HG03565 (cell line): ENCODE measurements at regions not wholly inside any gene's neighbourhood (a gene's known extent, or its start where the extent isn't known, plus 50 kb on each side); places are given as distances from the start of the nearest gene placed in this dataset.
"Not testable (repeated sequence)": the region's sequence is repeated elsewhere in the genome, so short reads cannot be mapped to it uniquely, and the experiment has no call there.

Experiments used
- ATAC-seq: cut with Tn5 transposase; IDR thresholded peaks from one replicate; pipeline ENCODE4 v1.9.1; 2021; ENCODE audit warnings: mild to moderate bottlenecking, moderate library complexity; ENCODE audit not compliant: unreplicated experiment

DNA sequence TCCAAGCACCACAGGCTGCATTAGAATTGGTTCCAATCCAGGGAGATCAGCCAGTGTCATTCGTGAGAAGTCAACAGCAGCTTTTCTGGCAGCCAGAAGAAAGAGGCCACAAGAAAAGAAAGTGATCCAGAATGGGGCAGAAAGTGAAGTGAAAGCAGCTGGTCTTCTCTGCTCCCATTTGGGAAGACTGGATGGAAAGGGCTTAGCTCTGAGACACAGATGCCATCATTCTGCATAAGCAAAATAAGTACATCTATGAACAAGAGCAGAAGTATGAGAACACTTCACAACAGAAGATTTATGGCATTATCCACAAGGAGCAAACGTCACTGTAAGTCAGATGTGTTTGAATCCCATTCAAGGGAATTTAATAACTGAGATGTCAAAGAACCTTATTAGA is 326.5 kb upstream of the ESRRG start:
- no peak for ATAC-seq

DNA sequence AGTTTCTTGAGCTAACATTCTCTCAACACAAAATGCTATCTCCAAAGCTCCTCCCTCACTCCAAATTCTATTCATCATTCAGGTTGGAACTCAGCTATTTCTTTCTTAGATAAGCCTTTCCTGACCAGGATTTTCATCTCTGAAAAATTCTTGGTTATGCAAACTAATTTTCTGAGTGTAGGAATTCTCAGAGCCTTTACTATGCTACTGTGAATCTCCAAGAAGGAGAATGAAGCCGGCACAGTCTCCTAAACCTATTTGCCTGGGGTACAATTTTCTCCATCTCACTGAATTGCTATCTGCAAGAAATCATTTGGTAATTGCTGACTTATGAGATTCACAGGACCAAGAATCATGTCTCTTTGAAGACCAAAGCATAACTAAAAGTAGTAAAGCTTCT is 325.9 kb upstream of the ESRRG start:
- no peak for ATAC-seq

DNA sequence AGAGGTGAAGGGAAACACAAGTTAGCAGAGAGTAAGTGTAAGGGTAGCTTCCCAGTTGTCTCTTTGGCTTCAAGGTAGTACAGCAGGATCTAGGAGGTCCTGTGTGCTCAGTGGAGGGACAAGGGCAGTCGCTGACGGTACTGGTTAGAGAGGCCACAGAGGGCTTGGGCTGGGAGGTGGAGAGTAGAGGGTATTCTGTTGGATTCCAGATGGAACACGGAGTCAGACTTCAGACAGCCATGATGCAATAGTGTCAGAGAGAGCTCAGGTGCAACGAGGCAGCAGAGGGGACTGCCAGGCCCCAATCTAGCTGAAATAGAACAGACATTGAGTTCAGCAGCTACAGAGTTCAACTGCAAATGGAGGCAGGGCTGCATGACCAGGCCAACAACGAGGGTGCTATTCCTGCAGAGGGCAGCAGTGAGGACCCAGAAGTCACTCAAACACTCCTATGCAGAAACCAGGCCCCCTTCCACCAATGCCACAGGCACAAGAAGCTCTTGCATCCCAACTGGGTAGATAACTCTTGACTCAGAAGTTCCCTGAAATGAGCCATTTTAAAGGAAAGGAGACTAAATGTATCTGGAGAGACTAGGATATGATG is 325.0 kb upstream of the ESRRG start:
- ATAC-seq = no peak

DNA sequence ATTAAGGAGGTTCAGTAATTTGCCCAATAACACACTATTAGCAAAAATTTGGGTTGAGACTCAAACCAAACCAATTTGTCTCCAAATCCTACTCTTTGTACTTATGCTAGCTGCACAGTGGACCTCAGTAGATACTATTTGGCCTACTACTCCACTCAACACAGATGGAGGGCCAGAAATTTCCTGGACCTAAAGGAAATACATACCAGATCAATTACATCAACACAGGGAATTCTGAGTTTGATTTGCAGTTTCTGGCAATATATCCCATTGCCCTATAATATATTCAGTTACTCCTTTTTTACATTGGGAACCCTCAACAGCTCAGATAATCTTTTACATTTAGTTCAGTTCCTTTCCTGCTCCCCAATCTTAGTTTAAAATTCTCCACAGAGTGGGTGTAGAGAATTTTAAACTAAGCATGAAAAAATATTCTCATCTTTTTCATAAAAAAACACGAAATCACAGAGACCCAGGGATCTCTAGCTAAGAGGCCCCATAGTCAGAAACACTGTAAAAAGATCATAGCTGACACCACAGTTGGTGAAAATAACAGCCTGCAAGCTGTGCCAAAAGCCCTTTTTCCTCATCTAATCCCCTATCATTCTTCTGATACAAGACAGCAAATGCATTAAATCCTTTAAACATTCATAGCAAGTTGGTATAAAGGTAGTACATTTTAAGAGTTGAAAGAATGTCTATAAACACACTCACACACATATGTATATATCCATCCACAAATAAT is 317.7 kb upstream of the ESRRG start:
- no peak for ATAC-seq

DNA sequence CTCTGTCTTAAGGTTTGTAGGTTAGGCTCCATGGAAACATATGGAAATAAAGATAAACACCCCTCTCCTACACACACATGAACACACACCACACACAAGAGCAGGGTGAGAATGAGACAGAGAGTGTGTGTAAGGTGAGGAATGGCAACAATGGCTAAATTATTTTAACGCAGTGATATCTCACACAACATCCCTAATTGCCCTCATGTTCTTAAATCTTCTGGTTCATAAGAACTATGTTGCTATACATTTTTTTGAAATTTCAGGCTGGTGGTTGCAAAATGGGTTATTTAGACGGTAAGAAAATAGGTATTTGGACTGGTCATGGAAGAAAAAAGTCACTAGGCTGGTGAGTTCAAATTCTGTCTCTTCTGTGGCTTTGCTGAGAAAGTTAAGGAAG is 316.7 kb upstream of the ESRRG start:
- no peak for ATAC-seq

DNA sequence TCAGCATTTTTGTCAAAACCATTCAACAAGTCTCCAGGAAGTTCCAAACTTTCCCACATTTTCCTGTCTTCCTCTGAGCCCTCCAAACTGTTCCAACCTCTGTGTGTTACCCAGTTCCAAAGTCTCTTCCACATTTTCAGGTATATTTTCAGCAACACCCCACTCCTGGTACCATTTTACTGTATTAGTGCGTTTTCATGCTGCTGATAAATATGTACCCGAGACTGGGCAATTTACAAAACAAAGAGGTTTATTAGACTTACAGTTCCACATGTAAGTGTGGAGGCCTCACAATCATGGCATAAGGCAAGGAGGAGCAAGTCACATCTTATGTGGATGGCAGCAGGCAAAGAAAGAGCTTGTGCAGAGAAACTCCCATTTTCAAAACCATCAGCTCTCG is 315.9 kb upstream of the ESRRG start:
- ATAC-seq = not testable (repeated sequence)

DNA sequence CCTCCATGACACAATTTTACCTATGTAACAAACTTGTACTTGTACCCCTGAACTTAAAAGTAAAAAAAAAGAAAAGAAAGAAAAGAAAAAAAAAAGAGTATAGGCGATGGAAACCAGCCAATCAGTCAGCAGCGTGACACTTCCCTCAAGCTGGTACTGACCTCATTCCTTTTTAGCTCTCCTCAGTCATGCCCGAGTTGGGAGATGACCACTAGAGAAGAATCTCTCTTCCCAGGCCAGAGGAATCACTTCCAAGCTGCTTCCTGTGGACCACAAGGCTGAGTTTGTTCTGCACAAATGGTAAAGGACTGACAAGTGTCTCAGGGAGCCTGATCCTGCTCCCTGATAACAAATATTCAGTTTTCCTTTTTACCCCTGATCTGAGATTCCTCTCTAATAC is 313.5 kb upstream of the ESRRG start:
- ATAC-seq = no peak

DNA sequence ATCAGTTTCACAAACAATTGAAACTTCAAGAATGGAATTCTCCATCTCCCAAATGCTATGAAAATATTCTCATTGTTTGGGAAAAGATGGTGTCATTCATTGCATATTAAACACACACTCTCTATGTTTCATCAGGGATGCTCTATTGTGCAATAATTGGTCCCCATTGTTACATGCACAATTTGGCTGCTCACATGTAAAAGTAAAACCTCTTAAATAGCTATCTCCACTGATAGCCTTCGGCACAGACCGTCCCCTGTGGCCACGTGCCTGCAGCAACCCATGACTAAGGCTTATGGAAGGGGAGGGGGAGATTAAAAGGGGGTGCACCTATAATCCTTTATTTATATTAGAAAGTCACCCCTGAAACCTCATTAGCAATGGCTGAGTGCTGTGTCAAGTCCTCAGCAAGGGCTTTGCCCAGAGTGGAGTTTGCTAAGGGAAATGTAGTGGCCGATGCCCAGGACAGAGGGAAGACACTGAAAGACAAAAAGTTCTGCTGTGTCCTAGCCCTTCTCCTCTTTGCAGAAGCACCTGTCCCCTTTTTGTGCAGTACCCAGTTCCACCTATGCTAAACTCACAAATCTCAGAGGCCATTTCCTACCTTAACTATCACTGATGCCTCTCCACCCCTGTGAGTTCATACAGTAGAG is 309.6 kb upstream of the ESRRG start:
- ATAC-seq = no peak

DNA sequence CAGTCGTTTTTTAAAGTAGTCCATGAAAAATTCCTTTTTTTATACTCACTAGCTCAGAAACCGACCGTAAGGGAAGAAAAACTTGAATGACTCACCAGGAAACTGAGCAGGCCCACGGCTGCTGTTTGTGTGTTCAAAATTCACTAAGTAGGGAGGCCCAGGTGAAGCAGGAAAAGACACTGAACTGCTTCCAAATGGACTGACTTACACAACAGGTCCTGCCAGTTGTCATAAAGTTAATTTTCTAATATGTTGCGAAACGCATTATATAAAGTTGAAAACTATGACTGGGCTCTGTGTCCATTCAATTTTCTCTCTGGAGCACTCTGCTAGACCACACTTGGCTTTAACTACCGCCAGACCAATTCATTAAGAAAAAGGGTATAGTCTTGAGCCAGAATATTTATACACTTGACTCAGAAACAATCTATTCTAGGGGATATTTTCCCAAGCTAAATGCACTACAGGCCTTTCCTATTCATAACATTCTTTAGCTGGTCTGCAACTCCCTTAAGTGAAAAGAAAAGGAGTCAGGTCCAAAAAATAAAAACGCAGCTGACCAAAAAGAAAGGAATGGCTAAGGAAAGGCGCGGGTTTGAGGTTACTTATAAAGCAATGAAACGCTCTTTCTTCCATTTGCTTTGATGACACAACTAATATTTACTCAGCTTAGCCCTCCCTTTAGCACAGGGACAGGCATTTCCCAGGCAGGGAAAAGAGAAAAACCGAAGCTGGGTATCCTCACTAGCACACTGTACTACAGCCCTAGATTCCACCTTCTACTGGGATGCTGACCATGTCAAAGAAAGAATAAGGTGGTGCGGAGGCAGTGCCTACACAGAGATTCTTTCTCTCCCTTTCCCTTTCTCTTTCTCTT is 306.3 kb upstream of the ESRRG start:
- ATAC-seq = no peak

DNA sequence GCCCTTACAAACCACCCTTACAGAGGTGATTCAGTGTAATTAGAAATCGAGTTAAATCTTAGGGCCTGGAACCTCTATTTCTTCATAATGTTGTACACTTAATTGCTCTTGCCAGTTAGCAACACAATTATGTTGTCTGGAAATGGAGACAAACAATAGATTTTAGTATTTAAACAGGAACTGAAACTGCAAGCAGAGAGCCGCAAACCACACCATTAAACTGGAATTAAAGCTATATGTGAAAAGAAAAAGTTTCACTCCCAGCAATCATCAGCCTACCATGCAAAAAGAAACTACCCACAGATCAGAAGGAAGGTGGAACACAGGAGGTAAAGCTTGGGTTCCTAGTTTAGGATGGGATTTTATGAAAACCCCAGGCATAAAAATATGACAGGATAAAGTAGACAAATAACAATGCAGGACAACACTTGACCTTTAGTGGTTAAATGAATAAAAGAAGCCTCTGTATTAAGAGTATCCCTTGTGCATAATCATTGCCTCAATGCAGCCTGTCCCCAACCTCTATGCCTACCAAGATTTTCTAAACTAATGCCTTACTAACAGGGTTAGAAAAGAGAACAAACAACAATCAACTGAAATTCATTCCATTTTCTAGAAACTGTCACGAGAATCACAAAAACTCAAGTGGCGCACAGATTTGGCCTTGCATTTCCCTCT is 304.3 kb upstream of the ESRRG start:
- ATAC-seq = peak; percentile 94

DNA sequence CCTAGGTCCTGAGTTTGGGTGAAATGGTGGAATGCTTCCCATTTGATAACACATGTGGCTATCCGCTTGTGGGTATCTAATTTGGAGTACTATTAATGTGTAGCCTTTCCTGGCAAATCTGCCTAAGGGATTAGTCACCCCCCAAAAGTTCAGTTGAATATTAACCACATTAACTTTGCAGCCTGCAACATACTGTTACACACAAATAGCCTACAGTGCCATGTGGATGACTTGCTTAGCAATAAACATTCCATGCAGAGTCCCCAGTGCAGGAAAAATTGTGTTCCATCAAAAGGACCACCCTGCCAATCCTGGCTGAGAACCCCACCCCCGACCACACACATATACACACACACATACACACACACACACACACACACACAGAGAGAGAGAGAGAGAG is 303.3 kb upstream of the ESRRG start:
- ATAC-seq = no peak

DNA sequence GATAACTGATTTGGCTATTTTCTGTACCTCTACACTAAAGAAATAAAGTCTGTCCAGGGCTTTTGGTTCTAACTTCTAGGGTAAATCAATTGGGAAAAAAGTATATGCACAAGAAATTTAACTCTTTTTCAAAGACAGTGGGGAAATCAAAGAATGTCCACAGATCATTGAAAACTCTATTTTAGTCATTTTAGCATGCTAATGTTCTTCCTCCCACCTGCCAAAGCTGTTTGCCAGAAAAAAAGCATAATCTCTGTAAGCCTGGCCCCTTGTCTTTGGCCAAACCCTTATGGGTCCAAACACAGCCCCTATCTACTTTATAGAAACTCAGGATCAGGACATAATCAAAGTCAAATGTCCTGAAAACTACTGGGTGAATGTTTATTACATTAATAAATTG is 302.2 kb upstream of the ESRRG start:
- ATAC-seq = no peak

DNA sequence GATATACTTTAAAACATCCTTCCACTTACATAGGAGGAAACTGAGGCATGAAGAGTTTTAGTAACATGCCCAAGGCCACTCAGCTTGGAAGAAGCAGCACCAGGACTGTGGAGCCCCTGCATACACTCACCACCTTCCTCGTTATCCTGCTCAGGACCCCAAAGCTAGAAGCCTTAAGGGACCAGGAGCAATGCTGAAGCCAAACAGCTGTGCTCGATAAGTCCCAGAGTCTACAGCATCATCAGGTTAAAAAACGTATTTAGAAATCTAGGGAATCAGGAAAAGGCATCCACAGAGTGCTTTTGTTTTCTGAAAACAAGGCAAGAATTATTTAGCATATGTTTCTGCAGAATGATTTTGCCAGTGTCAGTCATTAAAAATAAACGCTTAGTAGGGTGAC is 301.7 kb upstream of the ESRRG start:
- ATAC-seq = no peak

DNA sequence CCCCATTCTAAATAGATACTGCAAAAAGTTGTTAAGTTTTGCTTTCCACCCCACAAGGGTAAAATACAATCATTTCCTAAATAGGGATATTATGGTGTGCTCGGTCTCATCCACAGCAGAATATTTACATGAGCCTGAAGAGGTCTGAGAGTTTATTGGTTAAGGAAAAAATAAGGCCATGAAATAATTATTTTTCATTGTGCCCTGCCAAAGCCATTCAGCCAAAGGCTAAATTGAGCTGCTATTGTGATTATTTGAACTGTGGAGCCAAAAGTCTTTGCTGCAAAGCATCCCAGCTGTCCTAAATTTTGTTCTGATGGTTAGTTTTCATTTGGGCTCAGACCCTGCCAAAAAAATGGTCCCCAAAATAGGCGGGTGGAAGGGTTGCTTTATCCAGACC is 298.7 kb upstream of the ESRRG start:
- no peak for ATAC-seq

DNA sequence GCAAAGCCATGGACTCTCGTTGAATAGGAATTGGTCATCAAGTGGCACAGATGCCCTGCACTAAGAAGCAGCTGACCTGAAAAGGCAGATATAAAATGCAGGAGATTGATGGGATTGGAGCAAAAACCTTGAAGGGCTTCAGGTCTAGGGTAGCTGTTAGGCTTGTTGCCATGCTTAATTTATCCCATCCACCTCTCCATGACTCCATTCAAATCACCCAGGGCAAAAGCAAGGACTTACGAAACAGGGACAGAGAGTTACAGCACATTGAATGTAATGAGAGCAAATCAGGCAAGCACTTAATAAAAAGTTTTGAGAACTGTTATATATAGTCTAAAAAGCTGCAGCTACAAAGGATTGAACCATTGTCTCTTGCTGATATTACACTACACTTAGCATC is 298.2 kb upstream of the ESRRG start:
- no peak for ATAC-seq

DNA sequence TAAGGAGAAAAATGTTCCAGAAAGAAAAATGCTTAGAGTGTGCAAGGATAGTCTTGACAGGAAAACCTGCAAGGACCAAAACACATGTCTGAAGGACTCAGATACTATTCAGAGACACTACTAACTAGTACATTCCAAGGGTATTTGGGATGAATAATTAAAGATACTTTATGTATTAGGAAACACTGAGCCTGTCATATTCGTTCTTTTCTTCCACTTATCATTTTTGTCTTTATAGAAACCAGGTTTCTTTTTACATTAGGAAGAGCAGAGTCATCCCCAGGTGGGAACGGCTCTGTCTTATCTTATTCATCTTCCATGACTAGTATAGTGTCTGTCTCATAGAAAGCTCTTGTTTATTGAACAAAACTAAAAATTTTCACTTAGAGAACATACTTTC is 296.2 kb upstream of the ESRRG start:
- ATAC-seq = no peak

DNA sequence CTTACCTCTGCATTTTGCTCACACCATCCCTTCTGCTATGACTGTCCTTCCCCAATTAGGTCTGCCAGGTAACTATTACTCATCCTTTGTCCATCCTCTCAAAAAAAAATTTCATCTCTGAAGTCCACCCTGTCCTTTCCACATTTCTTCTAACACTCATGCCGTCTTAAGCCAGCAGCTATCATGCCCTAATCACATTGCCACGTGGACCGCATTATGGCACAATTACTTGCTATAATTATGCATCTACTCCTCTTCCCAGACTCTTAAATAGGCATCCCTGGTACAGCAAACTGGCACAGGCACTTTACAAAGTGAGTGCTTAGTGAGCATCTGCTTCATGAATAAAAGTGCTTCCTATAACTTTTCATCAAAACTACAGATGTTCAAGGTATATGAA is 295.4 kb upstream of the ESRRG start:
- no peak for ATAC-seq

DNA sequence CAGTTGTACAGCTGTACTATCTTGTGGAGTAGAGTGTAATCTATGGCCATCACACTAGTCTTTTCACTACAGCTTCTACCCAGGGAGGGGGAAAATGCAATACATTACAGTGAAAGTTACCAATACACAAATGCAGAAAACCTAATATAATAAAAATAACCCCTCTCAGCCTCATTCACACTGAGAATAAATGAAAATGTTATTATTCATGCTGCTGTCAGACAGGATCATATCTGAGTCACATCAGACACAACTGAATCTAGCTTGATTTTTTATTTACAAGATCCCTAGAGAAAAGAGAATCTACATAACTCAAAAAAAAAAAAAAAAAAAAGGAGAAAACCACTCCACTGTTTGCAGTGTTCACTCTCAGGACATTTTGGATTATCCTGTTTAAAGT is 293.9 kb upstream of the ESRRG start:
- ATAC-seq = no peak

DNA sequence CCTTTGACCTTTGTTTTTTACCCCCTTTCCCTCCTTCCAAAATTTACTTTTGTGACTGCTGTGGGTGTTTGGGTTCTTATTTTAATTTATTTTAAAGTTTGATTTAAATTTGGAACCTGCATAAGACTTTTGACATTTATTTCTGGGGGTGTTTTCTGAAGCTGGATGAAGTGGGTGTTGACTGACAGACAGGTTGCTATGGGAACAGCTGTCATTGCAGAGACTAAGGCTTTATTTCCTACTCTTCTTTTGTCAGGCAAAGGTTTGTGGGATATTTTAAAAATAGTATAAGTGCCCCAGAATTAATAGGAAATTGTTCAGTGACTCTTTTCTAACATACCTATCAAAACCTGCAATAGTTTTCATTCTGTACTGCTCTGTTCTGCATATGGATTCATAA is 290.8 kb upstream of the ESRRG start:
- ATAC-seq = no peak

DNA sequence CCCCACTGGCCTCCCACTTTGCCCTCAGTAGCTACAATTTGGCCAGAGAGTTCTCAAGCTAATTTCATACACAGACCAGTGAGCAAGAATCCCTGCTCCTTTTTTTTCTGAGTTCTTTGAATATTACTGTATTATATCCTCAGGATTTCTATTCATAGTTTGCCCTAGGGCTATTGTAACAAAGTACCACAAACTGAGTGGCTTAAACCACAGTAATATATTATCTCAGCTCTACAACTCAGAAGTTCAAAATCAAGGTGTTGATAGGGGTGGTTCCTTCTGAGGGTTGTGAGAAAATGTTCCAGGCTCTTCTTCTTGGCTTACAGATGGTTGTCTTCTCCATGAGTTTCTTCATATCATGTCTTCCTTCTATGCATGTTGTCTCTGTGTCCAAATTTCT is 289.4 kb upstream of the ESRRG start:
- ATAC-seq = no peak

DNA sequence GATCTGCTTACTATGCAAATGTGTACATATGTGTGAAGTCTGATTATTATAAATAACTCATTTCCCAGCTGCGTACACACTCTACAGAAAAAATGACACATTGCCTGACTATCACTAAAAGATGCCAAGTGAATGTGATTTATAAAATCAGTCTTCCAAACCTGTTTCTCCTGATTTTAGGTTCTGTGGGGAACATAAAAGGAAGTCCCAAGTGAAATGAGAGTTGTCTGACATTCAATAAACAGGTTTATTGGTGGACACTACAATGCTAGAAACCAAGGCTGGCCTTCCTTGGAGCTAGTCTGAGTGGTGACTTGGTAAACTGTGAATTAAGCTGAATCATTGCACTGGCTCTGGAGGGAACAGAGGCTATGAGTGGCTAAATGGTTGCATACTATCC is 287.9 kb upstream of the ESRRG start:
- no peak for ATAC-seq
